ENCODE measurements at regions not wholly inside any gene's neighbourhood (a gene's known extent, or its start where the extent isn't known, plus 50 kb on each side); places are given as distances from the start of the nearest gene placed in this dataset.

DNA sequence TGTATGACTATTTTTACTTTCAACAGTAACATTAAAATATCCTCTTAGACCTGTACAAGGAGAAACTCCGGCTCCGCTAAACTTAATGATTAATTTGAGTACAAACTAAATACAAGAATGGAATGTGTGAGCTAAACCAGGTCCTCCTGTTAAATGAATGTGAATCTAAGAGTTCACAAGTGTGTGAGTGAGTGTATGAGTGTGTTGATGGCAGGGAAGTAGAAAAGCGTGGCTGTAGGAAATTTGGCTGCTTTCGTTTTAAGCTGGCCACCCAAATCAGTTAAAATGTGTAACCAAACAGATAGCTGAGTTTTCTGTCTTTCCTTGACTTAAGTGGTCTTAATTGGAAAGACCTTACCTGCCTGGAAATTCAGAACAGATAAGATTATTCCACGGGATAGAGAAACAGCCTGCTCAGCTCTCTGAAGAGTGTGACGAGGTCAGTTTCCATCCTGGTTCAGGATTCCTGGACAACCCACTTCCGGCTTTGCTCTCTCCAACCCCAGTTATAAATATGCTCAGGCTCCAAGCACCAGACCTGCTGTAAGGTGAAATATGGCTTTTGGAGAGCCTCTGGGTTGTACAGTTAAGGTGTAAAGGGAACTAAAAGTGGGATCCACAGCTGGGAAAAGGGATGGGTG lies 908.6 kb upstream of the EDIL3 start:
- no peak for TF ChIP-seq SP1 (CRISPR knock-in tag; conservative IDR thresholded peaks at IDR 0.05)
- TF ChIP-seq, protein P1, sequence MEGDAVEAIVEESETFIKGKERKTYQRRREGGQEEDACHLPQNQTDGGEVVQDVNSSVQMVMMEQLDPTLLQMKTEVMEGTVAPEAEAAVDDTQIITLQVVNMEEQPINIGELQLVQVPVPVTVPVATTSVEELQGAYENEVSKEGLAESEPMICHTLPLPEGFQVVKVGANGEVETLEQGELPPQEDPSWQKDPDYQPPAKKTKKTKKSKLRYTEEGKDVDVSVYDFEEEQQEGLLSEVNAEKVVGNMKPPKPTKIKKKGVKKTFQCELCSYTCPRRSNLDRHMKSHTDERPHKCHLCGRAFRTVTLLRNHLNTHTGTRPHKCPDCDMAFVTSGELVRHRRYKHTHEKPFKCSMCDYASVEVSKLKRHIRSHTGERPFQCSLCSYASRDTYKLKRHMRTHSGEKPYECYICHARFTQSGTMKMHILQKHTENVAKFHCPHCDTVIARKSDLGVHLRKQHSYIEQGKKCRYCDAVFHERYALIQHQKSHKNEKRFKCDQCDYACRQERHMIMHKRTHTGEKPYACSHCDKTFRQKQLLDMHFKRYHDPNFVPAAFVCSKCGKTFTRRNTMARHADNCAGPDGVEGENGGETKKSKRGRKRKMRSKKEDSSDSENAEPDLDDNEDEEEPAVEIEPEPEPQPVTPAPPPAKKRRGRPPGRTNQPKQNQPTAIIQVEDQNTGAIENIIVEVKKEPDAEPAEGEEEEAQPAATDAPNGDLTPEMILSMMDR (IDR thresholded peaks at IDR 0.05): no peak
- TF ChIP-seq, protein P2, sequence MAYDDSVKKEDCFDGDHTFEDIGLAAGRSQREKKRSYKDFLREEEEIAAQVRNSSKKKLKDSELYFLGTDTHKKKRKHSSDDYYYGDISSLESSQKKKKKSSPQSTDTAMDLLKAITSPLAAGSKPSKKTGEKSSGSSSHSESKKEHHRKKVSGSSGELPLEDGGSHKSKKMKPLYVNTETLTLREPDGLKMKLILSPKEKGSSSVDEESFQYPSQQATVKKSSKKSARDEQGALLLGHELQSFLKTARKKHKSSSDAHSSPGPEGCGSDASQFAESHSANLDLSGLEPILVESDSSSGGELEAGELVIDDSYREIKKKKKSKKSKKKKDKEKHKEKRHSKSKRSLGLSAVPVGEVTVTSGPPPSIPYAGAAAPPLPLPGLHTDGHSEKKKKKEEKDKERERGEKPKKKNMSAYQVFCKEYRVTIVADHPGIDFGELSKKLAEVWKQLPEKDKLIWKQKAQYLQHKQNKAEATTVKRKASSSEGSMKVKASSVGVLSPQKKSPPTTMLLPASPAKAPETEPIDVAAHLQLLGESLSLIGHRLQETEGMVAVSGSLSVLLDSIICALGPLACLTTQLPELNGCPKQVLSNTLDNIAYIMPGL (CRISPR knock-in tag; IDR thresholded peaks at IDR 0.05): no peak
- TF ChIP-seq NFYB (CRISPR knock-in tag; conservative IDR thresholded peaks at IDR 0.05; ENCODE audit: low read depth): no peak
- TF ChIP-seq, protein P3, sequence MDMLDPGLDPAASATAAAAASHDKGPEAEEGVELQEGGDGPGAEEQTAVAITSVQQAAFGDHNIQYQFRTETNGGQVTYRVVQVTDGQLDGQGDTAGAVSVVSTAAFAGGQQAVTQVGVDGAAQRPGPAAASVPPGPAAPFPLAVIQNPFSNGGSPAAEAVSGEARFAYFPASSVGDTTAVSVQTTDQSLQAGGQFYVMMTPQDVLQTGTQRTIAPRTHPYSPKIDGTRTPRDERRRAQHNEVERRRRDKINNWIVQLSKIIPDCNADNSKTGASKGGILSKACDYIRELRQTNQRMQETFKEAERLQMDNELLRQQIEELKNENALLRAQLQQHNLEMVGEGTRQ (CRISPR knock-in tag; IDR thresholded peaks at IDR 0.05): no peak
- TF ChIP-seq ZNF232 (CRISPR knock-in tag; IDR thresholded peaks at IDR 0.05): no peak
- TF ChIP-seq, protein P4, sequence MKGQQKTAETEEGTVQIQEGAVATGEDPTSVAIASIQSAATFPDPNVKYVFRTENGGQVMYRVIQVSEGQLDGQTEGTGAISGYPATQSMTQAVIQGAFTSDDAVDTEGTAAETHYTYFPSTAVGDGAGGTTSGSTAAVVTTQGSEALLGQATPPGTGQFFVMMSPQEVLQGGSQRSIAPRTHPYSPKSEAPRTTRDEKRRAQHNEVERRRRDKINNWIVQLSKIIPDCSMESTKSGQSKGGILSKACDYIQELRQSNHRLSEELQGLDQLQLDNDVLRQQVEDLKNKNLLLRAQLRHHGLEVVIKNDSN (CRISPR knock-in tag; IDR thresholded peaks at IDR 0.05): no peak
- TF ChIP-seq CREM (CRISPR knock-in tag; IDR thresholded peaks at IDR 0.05): no peak
- TF ChIP-seq JUN (CRISPR knock-in tag; IDR thresholded peaks at IDR 0.05): no peak
- no peak for TF ChIP-seq SMAD3 (CRISPR knock-in tag; IDR thresholded peaks at IDR 0.05; ENCODE audit: borderline replicate concordance)
- TF ChIP-seq, protein P5, sequence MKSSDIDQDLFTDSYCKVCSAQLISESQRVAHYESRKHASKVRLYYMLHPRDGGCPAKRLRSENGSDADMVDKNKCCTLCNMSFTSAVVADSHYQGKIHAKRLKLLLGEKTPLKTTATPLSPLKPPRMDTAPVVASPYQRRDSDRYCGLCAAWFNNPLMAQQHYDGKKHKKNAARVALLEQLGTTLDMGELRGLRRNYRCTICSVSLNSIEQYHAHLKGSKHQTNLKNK (CRISPR knock-in tag; IDR thresholded peaks at IDR 0.05): no peak
- TF ChIP-seq, protein P6, sequence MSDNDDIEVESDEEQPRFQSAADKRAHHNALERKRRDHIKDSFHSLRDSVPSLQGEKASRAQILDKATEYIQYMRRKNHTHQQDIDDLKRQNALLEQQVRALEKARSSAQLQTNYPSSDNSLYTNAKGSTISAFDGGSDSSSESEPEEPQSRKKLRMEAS (CRISPR knock-in tag; IDR thresholded peaks at IDR 0.05): no peak
- TF ChIP-seq, protein P7, sequence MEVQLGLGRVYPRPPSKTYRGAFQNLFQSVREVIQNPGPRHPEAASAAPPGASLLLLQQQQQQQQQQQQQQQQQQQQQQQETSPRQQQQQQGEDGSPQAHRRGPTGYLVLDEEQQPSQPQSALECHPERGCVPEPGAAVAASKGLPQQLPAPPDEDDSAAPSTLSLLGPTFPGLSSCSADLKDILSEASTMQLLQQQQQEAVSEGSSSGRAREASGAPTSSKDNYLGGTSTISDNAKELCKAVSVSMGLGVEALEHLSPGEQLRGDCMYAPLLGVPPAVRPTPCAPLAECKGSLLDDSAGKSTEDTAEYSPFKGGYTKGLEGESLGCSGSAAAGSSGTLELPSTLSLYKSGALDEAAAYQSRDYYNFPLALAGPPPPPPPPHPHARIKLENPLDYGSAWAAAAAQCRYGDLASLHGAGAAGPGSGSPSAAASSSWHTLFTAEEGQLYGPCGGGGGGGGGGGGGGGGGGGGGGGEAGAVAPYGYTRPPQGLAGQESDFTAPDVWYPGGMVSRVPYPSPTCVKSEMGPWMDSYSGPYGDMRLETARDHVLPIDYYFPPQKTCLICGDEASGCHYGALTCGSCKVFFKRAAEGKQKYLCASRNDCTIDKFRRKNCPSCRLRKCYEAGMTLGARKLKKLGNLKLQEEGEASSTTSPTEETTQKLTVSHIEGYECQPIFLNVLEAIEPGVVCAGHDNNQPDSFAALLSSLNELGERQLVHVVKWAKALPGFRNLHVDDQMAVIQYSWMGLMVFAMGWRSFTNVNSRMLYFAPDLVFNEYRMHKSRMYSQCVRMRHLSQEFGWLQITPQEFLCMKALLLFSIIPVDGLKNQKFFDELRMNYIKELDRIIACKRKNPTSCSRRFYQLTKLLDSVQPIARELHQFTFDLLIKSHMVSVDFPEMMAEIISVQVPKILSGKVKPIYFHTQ (CRISPR knock-in tag; IDR thresholded peaks at IDR 0.05): no peak
- no peak for TF ChIP-seq TEAD1 (CRISPR knock-in tag; IDR thresholded peaks at IDR 0.05)
